GM19463 (cell line): ENCODE measurements at regions not wholly inside any gene's neighbourhood (a gene's known extent, or its start where the extent isn't known, plus 50 kb on each side); places are given as distances from the start of the nearest gene placed in this dataset.

Source experiments
- ATAC-seq: cut with Tn5 transposase; IDR thresholded peaks from one replicate; pipeline ENCODE4 v1.9.1; 2021; ENCODE audit warnings: mild to moderate bottlenecking, moderate library complexity; ENCODE audit not compliant: unreplicated experiment

GRCh38 chr3:159800434-159801155 lies 188.0 kb upstream of the IL12A start:
- ATAC-seq: no peak

DNA sequence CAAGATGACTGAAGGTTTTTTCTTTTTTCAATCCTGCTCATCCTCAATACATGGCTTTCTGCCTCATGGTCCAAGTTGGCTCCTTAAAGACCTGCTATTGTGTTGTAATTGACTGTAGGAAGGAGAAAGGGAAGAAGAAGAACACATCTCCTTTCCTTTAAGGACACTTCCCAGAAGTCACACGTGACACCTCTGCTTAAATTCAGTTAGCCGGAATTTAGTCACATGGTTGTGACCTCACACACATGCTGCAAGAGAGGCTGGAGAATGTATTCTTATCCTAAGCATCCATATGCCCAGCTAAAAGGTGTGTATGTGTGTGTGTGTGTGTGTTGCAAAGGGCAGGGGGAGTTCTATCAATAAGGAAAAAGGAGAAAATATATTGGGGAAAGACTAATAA lies 185.8 kb upstream of the IL12A start:
- no peak for ATAC-seq

GRCh38 chr3:159803459-159803858 lies 185.2 kb upstream of the IL12A start:
- ATAC-seq: no peak

DNA sequence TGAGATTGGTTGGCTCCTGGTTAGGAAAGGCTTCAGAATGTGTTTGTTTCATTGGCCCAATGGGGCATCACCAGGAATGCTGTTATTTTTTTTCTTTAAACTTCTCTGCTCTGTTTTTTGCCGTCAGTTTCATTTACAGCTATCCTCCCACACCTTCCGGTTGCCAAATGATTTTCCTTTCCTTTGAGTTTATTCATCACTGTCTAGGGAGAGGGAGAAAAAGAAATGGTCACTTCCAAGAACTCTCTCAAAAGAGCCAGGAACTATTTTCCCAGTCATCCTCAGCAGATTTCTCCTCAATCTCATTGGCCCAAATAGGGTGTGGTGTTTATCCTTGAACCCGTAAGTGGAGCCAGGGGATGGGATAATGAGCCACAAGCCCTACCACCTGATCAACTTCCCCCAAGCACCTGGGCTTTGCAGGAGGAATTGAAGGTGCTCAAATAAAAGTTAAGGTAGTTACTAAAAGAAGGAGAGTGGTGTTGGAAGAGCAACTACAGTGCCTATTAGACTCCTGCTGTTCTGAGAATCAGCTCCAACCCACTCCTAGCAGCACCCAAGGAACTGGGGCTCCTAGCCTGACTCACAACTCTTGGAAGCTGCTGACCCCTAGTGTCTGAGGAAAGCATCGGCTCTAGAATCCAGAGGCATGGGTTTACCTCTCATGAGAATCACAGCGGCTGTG lies 183.8 kb upstream of the IL12A start:
- peak; percentile 97 for ATAC-seq

- peak; percentile 4 for ATAC-seq
These were observed 183.2 kb upstream of the IL12A start for GRCh38 chr3:159805411-159805772.

DNA sequence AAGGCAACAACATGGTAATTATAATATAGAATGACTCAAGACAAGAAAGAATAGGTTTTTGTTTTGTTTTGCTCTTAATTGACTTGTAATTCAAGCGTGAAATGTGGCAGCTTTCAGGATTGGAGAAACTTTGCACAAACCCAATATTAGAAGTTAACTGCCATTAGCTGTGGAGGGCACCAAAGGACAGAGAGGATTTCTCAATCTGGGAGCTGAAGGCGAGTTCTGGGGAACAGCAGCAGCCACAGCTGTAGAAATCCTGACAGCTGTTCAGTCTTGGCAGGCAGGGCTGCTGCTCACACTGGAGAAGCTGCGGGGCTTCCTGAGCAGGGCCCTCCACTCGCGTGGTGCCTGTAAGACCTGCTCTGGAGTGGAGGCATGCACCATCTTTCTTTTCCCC lies 182.2 kb upstream of the IL12A start:
- ATAC-seq: no peak

DNA sequence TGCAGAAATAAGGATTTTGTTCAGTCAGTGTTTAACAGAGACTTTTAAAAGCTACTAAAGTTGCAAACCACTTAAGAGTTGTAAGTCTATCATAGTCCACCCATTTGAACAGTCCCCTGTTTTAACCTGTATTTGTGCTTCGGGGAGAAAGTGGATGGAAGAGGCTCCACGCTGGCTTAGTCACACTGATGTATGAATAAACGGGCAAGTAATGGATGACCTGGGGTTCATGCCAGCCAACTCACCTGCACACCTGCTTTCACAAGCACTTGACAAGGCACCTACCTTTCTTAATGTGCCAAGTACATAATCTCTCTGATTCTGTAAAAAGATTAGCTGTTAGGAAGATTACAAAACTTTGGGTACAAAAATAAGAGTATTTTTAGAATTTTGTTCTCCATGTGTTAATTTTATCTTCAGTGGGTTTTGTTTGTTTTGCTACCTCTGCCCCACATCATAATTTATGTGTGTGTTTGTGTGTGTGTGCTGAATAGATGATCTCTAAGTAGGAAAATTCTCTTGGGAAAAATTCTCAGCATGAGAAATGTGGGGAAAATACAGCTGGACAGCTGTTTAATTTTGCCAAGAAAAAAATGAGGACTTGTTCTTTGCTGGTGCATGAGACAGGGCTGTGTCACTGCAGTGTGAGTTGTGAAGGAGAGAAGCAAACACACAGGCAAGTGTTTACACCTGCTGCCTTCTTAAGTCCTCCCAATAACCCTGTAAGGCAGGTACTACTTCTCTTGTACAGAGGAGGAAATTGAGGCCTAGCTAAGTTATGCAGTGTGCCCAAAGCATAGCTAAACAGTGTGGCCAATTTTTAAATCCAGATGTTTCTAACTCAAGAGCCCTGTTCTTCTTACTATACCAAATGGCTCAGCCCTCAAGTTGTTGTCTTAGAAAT lies 181.2 kb upstream of the IL12A start:
- no peak for ATAC-seq

GRCh38 chr3:159813822-159814531 lies 174.7 kb upstream of the IL12A start:
- ATAC-seq: peak; percentile 40

GRCh38 chr3:159816512-159816911 lies 172.1 kb upstream of the IL12A start:
- ATAC-seq: no peak

DNA sequence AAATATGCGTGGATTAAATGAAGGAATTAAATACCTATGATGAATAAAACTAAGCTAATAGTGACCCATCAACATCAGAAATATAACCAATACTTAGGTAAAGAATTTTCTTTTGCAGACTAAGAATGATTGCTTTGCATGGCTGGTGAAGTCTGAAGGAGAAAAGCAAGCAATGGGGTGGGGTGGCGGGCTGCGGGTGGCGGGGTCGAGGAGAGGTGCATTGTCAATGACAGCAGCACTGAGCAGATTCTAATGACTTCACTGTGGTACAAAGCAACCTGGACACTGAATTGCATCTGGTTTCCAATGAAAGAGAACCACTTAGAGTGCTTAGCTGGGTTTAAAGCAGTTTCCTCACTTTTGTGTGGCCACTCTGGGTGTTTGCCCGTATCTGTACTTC lies 171.5 kb upstream of the IL12A start:
- no peak for ATAC-seq

DNA sequence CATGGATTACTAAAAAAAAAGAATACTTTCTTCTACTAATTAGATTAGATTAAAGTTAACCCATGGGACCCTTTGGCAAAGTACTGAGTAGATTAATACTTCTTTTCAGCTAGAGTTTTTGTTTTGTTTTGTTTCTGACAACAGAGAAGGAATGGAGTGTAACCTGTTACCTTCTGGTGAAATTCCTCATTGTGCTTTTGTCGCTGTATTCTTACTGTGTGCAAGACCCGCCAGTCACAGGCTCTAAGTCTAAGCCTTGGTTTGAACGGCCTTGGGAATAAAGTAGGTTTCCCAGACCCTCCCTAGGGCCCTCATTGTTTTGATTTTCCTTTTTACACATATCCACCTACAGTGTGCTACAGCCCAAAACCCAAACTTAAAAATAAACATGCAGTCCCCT lies 171.1 kb upstream of the IL12A start:
- ATAC-seq: no peak

GRCh38 chr3:159818399-159818798 lies 170.2 kb upstream of the IL12A start:
- ATAC-seq: no peak

GRCh38 chr3:159818997-159819500 lies 169.6 kb upstream of the IL12A start:
- ATAC-seq: no peak

- no peak for ATAC-seq
These were observed 169.0 kb upstream of the IL12A start for GRCh38 chr3:159819676-159820075.

GRCh38 chr3:159821110-159821509 lies 167.5 kb upstream of the IL12A start:
- no peak for ATAC-seq

GRCh38 chr3:159821736-159822135 lies 166.9 kb upstream of the IL12A start:
- no peak for ATAC-seq

GRCh38 chr3:159823780-159824179 lies 164.9 kb upstream of the IL12A start:
- no peak for ATAC-seq

DNA sequence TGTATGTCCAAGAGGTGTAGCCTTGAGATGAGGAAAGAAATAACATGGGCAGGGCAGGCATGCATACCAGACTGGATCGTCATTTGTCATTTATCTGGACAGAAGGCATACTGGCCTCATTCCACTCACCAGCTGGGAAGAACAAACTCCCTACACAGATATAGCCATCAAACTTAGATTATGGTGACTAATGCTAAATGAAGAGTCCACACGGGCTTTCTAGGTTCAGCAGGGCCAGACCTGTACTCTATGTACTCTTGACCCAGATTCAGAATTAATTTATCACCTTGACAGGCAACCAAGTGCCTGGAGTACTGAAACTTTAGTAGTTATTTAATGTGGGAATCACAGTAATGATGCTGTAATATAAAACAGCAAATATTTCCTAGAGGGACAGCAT lies 164.3 kb upstream of the IL12A start:
- ATAC-seq: no peak

- ATAC-seq: peak; percentile 71
These were observed 163.3 kb upstream of the IL12A start for GRCh38 chr3:159825216-159825854.

GRCh38 chr3:159828542-159828943 lies 160.1 kb upstream of the IL12A start:
- ATAC-seq: no peak
